Tibial nerve (tissue), 4 donors: ENCODE measurements at regions not wholly inside any gene's neighbourhood (a gene's known extent, or its start where the extent isn't known, plus 50 kb on each side); places are given as distances from the start of the nearest gene placed in this dataset.

Experiments used
- DNase-seq, 2 donors: peaks; one replicate each; pipeline ENCODE4 v3.0.0-alpha.2; 2019; ENCODE audit warnings: low spot score in 2 of 2
- H3K27ac ChIP-seq, 4 donors: fragments of 200-600 bp; sonication (generic) in 3 of 4; one replicate each; pipeline ENCODE4 v1.5.1; 2017 to 2019; ENCODE audit warnings: mild to moderate bottlenecking in 1 of 4
- H3K27me3 ChIP-seq, 2 donors: fragments of 200-600 bp; sonication (generic) in 1 of 2; one replicate each; pipeline versions ENCODE4 v1.5.1 to v1.6.0; 2017 to 2019
- H3K36me3 ChIP-seq, 3 donors: fragments of 200-600 bp; sonication (generic); one replicate each; pipeline ENCODE4 v1.5.1; 2018 to 2019
- H3K4me1 ChIP-seq, 4 donors: fragments of 200-600 bp; sonication (generic) in 3 of 4; one replicate each; pipeline ENCODE4 v1.5.1; 2017 to 2019
- H3K4me3 ChIP-seq, 4 donors: fragments of 200-600 bp; sonication (generic) in 3 of 4; one replicate each; pipeline ENCODE4 v1.5.1; 2017 to 2019; ENCODE audit warnings: mild to moderate bottlenecking in 1 of 4, moderate library complexity in 1 of 4
- H3K9me3 ChIP-seq, 4 donors: fragments of 200-600 bp; sonication (generic) in 3 of 4; one replicate each; pipeline ENCODE4 v1.5.1; 2017 to 2019
- EP300 ChIP-seq, 2 donors: sonication (generic); formaldehyde crosslinking; IDR thresholded peaks; one replicate each; pipeline ENCODE4 v1.6.1; 2017; ENCODE audit warnings: antibody characterized with exemption in 2 of 2, mild to moderate bottlenecking in 1 of 2
- POLR2A ChIP-seq, 2 donors: fragments of 450-650 bp; IDR thresholded peaks; one replicate each; pipeline ENCODE4 v1.6.1; 2017; ENCODE audit warnings: antibody characterized with exemption in 2 of 2, mild to moderate bottlenecking in 2 of 2, moderate library complexity in 2 of 2
- WGBS, 2 donors: methylation state at CpG; one replicate each; pipeline ENCODE4 v1.1.5; 2018; 5-methylcytosine and 5-hydroxymethylcytosine counted together
- TF ChIP-seq, protein P1 (sequence below), 5 experiments: fragments of 200-600 bp in 3 of 5; fragments of 450-650 bp in 2 of 5; sonication (generic) in 3 of 5; IDR thresholded peaks; one replicate each; pipeline ENCODE4 v1.5.1; 2016 to 2019; ENCODE audit warnings: antibody characterized with exemption in 5 of 5, mild to moderate bottlenecking in 3 of 5, moderate library complexity in 2 of 5

DNA sequence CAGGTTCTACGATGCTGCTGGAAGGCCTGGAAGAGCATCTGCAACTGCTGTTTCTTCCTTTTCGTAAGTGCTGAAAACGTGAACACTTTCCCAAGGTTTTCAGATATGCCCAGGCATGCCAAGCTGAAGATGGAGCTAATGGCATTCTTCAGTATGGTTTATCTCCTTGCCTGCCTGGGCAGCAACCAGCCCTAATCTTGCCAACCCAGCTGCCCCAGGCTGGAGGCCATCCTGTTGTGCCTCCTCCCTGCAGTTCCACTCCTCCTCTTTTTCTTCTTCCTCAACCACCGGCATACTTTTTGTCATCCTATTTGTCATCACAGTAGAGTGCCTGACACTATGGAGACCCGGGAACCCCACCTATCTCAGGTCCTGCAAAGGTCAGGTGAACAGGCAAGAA lies 1849.3 kb downstream of the TP53TG3F start:
- 66 to 71% methylated on average over 5 of the region's 5 CpGs for WGBS, 2 donors

DNA sequence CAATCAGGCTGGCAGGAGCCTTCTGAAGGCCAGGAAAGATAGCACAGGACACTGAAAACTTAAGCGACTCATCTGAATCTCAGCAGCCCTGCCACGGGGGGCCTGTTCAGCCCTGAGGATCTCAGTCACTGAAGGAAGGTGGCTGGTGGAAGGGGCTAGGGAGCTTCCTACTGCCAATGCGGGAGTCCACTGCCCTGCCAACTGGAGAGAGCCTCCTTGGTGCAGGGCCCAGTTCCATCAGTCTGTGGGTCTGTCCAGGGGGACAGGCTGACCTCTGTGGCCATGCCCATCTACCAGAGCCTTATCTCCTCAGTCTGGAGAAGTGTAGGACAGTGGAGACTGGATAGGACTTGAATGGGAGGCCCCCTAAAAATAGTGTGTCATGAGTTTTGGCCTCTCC lies 1851.6 kb downstream of the TP53TG3F start:
- H3K27me3 ChIP-seq = no peaks in the 10 kb centered on the region
- no peaks in the 10 kb centered on the region for H3K4me1 ChIP-seq
- no peak for TF ChIP-seq POLR2A (IDR thresholded peaks at IDR 0.05)
- H3K36me3 ChIP-seq = no peaks in the 10 kb centered on the region
- no peak overlapping the region for H3K27ac ChIP-seq
- WGBS, 2 donors = 78 to 84% methylated on average over 2 of the region's 3 CpGs
- H3K4me3 ChIP-seq = no peak overlapping the region
- no peak for DNase-seq
- H3K9me3 ChIP-seq = peaks cover 0 to 38% (median 0%) of the 10 kb centered on the region in 4 donors

More for the DNA sequence above, 1849.3 kb downstream of the TP53TG3F start:
- Histone ChIP-seq H3K27ac (no peak overlapping the region), H3K27me3 (no peaks in the 10 kb centered on the region), H3K4me1 (no peaks in the 10 kb centered on the region), H3K9me3 (peaks cover 0 to 33% (median 0%) of the 10 kb centered on the region in 4 donors), H3K36me3 (no peaks in the 10 kb centered on the region), H3K4me3 (no peak overlapping the region)
- no peak for DNase-seq
- TF ChIP-seq EP300 (IDR thresholded peaks at IDR 0.05) (no peak), POLR2A (IDR thresholded peaks at IDR 0.05) (no peak)
- TF ChIP-seq, protein P1, sequence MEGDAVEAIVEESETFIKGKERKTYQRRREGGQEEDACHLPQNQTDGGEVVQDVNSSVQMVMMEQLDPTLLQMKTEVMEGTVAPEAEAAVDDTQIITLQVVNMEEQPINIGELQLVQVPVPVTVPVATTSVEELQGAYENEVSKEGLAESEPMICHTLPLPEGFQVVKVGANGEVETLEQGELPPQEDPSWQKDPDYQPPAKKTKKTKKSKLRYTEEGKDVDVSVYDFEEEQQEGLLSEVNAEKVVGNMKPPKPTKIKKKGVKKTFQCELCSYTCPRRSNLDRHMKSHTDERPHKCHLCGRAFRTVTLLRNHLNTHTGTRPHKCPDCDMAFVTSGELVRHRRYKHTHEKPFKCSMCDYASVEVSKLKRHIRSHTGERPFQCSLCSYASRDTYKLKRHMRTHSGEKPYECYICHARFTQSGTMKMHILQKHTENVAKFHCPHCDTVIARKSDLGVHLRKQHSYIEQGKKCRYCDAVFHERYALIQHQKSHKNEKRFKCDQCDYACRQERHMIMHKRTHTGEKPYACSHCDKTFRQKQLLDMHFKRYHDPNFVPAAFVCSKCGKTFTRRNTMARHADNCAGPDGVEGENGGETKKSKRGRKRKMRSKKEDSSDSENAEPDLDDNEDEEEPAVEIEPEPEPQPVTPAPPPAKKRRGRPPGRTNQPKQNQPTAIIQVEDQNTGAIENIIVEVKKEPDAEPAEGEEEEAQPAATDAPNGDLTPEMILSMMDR (IDR thresholded peaks at IDR 0.05) = no peak

DNA sequence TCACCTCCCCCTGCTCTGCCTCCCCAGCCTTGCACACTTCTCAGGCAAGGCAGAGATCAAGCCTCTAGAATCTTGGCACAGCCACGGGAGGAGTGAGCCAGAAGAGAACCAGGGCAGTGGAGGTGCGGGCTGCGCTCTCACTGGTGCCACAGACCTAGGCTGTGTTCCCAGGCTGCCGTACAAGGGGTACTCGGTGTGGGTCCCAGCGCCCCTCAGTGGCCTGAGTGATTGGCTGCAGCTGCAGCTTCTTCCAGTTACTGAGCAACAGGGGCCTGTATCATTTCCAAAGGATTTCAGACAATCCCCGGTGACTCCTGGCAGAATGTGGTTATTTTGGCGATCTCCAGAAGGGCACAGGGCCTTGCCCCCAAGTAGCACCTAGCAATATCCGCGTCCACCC lies 1852.1 kb downstream of the TP53TG3F start:
- 43 to 70% methylated on average over 4 to 7 of the region's 10 CpGs for WGBS, 2 donors
- Histone ChIP-seq H3K9me3 (peaks cover 0 to 35% (median 0%) of the 10 kb centered on the region in 4 donors), H3K27ac (no peak overlapping the region), H3K36me3 (no peaks in the 10 kb centered on the region), H3K4me1 (no peaks in the 10 kb centered on the region), H3K27me3 (no peaks in the 10 kb centered on the region), H3K4me3 (no peak overlapping the region)
- no peak for DNase-seq
- TF ChIP-seq, protein P1 (IDR thresholded peaks at IDR 0.05) = no peak
- TF ChIP-seq EP300 (IDR thresholded peaks at IDR 0.05) (no peak), POLR2A (IDR thresholded peaks at IDR 0.05) (no peak)

DNA sequence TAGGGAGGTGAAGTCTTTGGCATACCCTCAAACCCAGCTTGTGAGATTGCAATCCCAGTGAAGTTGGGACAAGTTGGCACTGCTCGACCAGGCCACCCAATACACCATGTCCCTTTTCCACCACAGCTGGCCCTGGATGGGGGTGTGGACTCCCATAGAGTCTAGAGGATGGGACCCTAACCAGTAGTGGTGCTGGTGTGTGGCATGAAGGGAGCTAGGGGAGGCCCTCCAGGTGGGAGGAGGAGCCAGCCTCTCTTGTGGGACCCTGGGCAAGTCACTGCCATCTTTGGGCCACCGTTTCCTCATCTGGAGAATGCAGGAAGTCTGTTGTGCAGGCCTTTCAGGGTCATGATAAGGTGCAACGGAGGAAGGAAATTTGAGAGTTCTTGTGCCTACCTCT lies 1854.9 kb downstream of the TP53TG3F start:
- TF ChIP-seq, protein P1 (IDR thresholded peaks at IDR 0.05) = no peak
- no peak for TF ChIP-seq POLR2A (IDR thresholded peaks at IDR 0.05)
- no peak for TF ChIP-seq EP300 (IDR thresholded peaks at IDR 0.05)
- Histone ChIP-seq H3K4me3 (no peak overlapping the region), H3K27ac (no peak overlapping the region), H3K27me3 (no peaks in the 10 kb centered on the region), H3K4me1 (no peaks in the 10 kb centered on the region), H3K36me3 (no peaks in the 10 kb centered on the region), H3K9me3 (peaks cover 0 to 24% (median 0%) of the 10 kb centered on the region in 4 donors)
- DNase-seq = no peak
- 37 to 58% methylated on average over 3 of the region's 3 CpGs for WGBS, 2 donors

DNA sequence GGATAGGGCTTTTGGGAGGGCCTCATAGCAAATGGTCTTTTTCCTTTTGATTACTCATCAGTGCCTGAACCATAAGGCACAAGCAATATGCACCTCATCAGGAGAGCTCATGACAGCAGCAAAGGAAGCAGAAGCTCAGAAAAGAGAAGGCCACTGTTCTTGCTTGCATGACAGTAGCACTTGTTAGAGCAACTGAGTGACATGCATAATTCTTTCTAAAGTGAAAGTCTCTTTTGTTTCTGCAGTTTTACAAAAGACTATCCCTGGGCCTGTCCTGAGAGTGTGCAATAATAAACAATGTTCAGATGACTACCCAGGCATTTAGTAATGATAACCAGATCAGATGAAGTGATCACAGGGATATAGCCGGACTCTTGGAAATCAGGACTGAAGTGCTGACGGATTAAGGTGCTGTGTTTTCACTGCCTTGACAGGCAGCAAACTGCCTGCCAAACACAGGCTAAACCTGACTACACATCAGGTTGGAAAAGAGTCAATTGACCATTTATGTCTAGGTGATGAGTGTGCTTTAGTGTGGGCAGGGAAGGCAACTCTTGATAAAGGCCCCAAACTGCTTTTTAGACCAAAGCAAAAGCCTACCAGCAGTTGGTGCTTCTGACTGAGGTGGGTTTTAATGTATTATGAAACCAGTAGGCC lies 1860.3 kb downstream of the TP53TG3F start:
- TF ChIP-seq, protein P1 (IDR thresholded peaks at IDR 0.05) = no peak
- no peak for TF ChIP-seq POLR2A (IDR thresholded peaks at IDR 0.05)
- TF ChIP-seq EP300 (IDR thresholded peaks at IDR 0.05) = no peak
- DNase-seq = no peak
- H3K9me3 ChIP-seq = no peaks in the 10 kb centered on the region
- no peaks in the 10 kb centered on the region for H3K4me1 ChIP-seq
- H3K4me3 ChIP-seq = no peak overlapping the region
- no peaks in the 10 kb centered on the region for H3K27me3 ChIP-seq
- no peak overlapping the region for H3K27ac ChIP-seq
- 70 to 79% methylated on average over 2 of the region's 2 CpGs for WGBS, 2 donors
- no peaks in the 10 kb centered on the region for H3K36me3 ChIP-seq
